ENCODE measurements at regions not wholly inside any gene's neighbourhood (a gene's known extent, or its start where the extent isn't known, plus 50 kb on each side); places are given as distances from the start of the nearest gene placed in this dataset.

DNA sequence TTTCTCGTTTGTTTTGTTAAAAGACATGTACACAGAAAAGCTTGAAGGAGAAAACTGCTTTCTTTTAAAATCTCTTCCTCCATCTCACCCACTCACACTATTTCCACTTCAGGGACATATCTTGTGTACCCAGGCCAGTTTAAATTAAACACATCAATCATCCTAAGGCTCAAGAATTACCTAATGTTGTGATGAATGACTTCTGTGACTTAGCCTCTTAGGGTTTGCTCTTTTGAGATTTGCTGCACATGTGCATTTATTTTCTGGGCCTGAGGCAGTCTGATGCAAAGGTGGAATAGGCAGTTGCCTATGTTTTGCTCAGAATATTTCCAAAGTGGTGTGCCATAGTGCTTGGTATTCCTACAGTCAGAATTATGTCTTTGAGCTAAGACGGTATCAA, 439.9 kb upstream of the CHD1 start (continued):
- no peak for TF ChIP-seq CHD7 (IDR thresholded peaks at IDR 0.05; ENCODE audit: insufficient replicate concordance, low read length)
- no peak for TF ChIP-seq KDM1A (IDR thresholded peaks at IDR 0.05; ENCODE audit: borderline replicate concordance, low read length)
- TF ChIP-seq ATF3 (IDR thresholded peaks at IDR 0.05; ENCODE audit: insufficient read depth, low read depth, low read length), result no peak
- no peak for TF ChIP-seq EZH2 (IDR thresholded peaks at IDR 0.05; ENCODE audit: low read depth, low read length, severe bottlenecking)
- TF ChIP-seq POLR2A (IDR thresholded peaks at IDR 0.05; ENCODE audit: control extremely low read depth in 1 of 2, low read depth in 2 of 2, low read length in 2 of 2), result no peak
- TF ChIP-seq EGR1 (IDR thresholded peaks at IDR 0.05; ENCODE audit: borderline replicate concordance, low read depth, low read length), result no peak
- no peak for TF ChIP-seq ASH2L (IDR thresholded peaks at IDR 0.05; ENCODE audit: low read length)
- no peak for TF ChIP-seq CTBP2 (IDR thresholded peaks at IDR 0.05; ENCODE audit: borderline replicate concordance, insufficient read depth, insufficient read length, low read length)
- TF ChIP-seq HDAC2 (IDR thresholded peaks at IDR 0.05; ENCODE audit: borderline replicate concordance in 1 of 2, low read depth in 2 of 2, low read length in 2 of 2), result no peak
- TF ChIP-seq BCL11A (IDR thresholded peaks at IDR 0.05; ENCODE audit: low read depth in 2 of 2, low read length in 2 of 2), result no peak
- TF ChIP-seq, protein P1, sequence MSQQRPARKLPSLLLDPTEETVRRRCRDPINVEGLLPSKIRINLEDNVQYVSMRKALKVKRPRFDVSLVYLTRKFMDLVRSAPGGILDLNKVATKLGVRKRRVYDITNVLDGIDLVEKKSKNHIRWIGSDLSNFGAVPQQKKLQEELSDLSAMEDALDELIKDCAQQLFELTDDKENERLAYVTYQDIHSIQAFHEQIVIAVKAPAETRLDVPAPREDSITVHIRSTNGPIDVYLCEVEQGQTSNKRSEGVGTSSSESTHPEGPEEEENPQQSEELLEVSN (IDR thresholded peaks at IDR 0.05), result no peak

Measured in H1 (cell line).